CD4-positive, alpha-beta memory T cell (primary cell): ENCODE measurements at regions not wholly inside any gene's neighbourhood (a gene's known extent, or its start where the extent isn't known, plus 50 kb on each side); places are given as distances from the start of the nearest gene placed in this dataset.

ENCODE experiments used
- CTCF ChIA-PET: fragments of 350-600 bp; sonication (Branson Sonifier 250); formaldehyde crosslinking; loops from one replicate; lab custom pipeline; 2021; ENCODE audit warnings: inconsistent platforms; ENCODE audit not compliant: partially characterized antibody; lab: Charles Lee
- POLR2A ChIA-PET: fragments of 350-600 bp; sonication (Branson Sonifier 250); formaldehyde crosslinking; loops from one replicate; lab custom pipeline; 2021; ENCODE audit not compliant: partially characterized antibody; lab: Charles Lee
- DNase-seq, 5 donors: peaks; one replicate each; pipeline versions ENCODE4 v3.0.0 to v3.0.0-alpha.2; 2020 to 2022; ENCODE audit warnings: mixed read lengths in 1 of 5
- H3K27ac ChIP-seq: one replicate; pipeline ENCODE4 v1.7.0; 2013; ENCODE audit warnings: low read depth, low read length
- H3K27me3 ChIP-seq: 2 replicates; pipeline ENCODE4 v1.7.0; 2013; ENCODE audit warnings: mild to moderate bottlenecking, low read length, moderate library complexity; ENCODE audit not compliant: insufficient read depth
- H3K36me3 ChIP-seq: 2 replicates; pipeline ENCODE4 v1.7.0; 2013; ENCODE audit warnings: mild to moderate bottlenecking, low read length, moderate library complexity; ENCODE audit not compliant: insufficient read depth
- H3K4me1 ChIP-seq: 2 replicates; pipeline ENCODE4 v1.7.0; 2013; ENCODE audit warnings: mild to moderate bottlenecking, low read length, moderate library complexity; ENCODE audit not compliant: insufficient read depth
- H3K4me3 ChIP-seq, 2 donors: one replicate each; pipeline ENCODE4 v1.7.0; 2013; ENCODE audit warnings: low read length in 2 of 2, mild to moderate bottlenecking in 1 of 2
- H3K9me3 ChIP-seq, 2 donors: one replicate each; pipeline ENCODE4 v1.7.0; 2013; ENCODE audit warnings: low read length in 2 of 2, control low read depth in 1 of 2; ENCODE audit not compliant: control insufficient read depth in 1 of 2
- H3K27ac Mint-ChIP-seq, 7 donors: one replicate each; pipeline ENCODE4 v1.8.0; 2020 to 2021; ENCODE audit warnings: mixed read lengths in 7 of 7, mild to moderate bottlenecking in 6 of 7, inconsistent platforms in 3 of 7, moderate library complexity in 3 of 7
- H3K27me3 Mint-ChIP-seq, 2 donors: one replicate each; pipeline ENCODE4 v1.8.0; 2020 to 2021; ENCODE audit warnings: mixed read lengths in 2 of 2
- H3K36me3 Mint-ChIP-seq, 2 donors: one replicate each; pipeline ENCODE4 v1.8.0; 2020 to 2021; ENCODE audit warnings: mixed read lengths in 2 of 2, inconsistent platforms in 1 of 2, mild to moderate bottlenecking in 1 of 2
- H3K4me1 Mint-ChIP-seq, 4 donors: one replicate each; pipeline ENCODE4 v1.8.0; 2020 to 2021; ENCODE audit warnings: mixed read lengths in 4 of 4, mild to moderate bottlenecking in 1 of 4
- H3K4me3 Mint-ChIP-seq, 8 donors: one replicate each; pipeline ENCODE4 v1.8.0; 2020 to 2021; ENCODE audit warnings: mixed read lengths in 8 of 8, mild to moderate bottlenecking in 7 of 8, moderate library complexity in 6 of 8, inconsistent platforms in 3 of 8
- H3K9me3 Mint-ChIP-seq, 8 donors: one replicate each; pipeline ENCODE4 v1.8.0; 2020 to 2021; ENCODE audit warnings: mixed read lengths in 8 of 8, mild to moderate bottlenecking in 5 of 8, inconsistent platforms in 3 of 8, moderate library complexity in 1 of 8
- intact Hi-C: fragments of 100-400 bp; cut with micrococcal nuclease; formaldehyde crosslinking; loops from one replicate; pipeline ENCODE4 v1.15.1; 2023

- Histone ChIP-seq H3K4me3 (no peak overlapping the region), H3K4me1 (no peaks in the 10 kb centered on the region), H3K27me3 (no peaks in the 10 kb centered on the region), H3K36me3 (no peaks in the 10 kb centered on the region), H3K27ac (no peak overlapping the region), H3K9me3 (peaks cover 0 to 3% of the 10 kb centered on the region in 2 donors)
- Mint-ChIP-seq H3K9me3 (peaks cover 0 to 2% (median 0%) of the 10 kb centered on the region in 8 donors), H3K4me1 (no peaks in the 10 kb centered on the region), H3K27me3 (peaks cover 0 to 5% of the 10 kb centered on the region in 2 donors), H3K27ac (no peak overlapping the region), H3K4me3 (no peak overlapping the region), H3K36me3 (no peaks in the 10 kb centered on the region)
- no peak for DNase-seq
- POLR2A ChIA-PET: no interaction called here
- CTCF ChIA-PET: no interaction called here
- intact Hi-C loops: no loop called here
These were observed 167.6 kb downstream of the OTUD1 start for GRCh38 chr10:23606456-23606855.

DNA sequence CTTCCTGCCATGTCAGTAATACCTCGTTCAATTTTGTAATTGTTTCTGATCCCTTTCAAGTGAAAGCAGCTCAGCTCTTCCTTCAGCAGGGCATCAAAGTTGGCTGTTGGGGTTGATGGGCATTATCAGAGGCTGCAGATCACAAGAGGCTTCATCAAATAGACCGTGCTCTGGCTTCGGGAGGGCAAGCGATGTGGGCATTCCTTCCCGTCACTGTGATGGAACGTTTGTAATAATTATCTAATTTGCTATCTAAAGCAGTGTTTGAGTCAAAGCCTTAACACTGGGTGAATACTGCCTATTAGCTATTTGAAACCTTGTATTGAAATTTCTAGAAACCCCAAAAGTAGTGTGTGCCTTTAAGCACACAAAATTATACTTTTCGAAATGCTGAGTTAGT lies 170.1 kb downstream of the OTUD1 start:
- intact Hi-C loops: no loop called here
- no peaks in the 10 kb centered on the region for H3K27me3 ChIP-seq
- ChIA-PET POLR2A (no interaction called here), CTCF (no interaction called here)
- H3K9me3 Mint-ChIP-seq: peaks cover 0 to 1% (median 0%) of the 10 kb centered on the region in 8 donors
- H3K4me1 Mint-ChIP-seq: no peaks in the 10 kb centered on the region
- H3K27ac ChIP-seq: no peak overlapping the region
- H3K4me3 ChIP-seq: no peak overlapping the region
- no peak overlapping the region for H3K27ac Mint-ChIP-seq
- H3K9me3 ChIP-seq: peaks cover 0 to 3% of the 10 kb centered on the region in 2 donors
- H3K4me3 Mint-ChIP-seq: no peak overlapping the region
- peaks cover 1 to 5% of the 10 kb centered on the region in 2 donors for H3K27me3 Mint-ChIP-seq
- DNase-seq: no peak
- no peaks in the 10 kb centered on the region for H3K4me1 ChIP-seq
- no peaks in the 10 kb centered on the region for H3K36me3 ChIP-seq
- H3K36me3 Mint-ChIP-seq: no peaks in the 10 kb centered on the region

DNA sequence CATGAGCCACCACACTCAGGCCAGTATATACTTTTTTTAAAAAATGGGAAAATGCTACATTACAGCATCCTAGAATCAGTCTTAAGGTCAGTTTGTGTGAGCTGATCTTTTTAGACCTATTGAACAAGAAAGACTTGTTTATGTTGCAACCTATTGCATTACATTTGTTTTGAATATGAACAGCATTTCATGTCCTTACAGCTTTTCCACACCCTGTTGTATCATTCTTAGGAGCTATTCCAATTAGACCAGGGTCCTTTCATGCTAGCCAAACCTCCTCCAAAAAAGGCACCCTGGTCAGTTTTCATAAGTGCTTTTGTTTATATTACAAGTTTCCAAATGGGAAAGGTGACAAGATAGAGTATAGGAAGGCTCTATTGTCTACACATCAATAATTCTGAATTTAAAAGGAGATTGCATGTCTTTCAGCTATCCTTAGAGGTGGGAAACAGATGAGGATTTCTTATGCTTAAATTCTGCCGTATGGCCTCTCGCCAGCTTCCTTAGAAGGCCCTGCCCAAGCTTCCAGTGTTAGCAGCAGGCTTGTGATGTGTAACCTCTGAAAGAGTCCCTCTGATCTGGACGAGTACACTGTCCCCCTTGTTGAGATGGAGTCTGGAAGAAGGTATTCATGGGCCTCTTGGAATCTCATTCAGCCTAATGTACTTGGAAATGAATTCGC lies 171.9 kb downstream of the OTUD1 start:
- Mint-ChIP-seq H3K36me3 (no peaks in the 10 kb centered on the region), H3K27ac (no peak overlapping the region), H3K9me3 (peaks cover 0 to 1% (median 0%) of the 10 kb centered on the region in 8 donors), H3K4me1 (no peaks in the 10 kb centered on the region), H3K27me3 (peaks cover 3 to 4% of the 10 kb centered on the region in 2 donors), H3K4me3 (no peak overlapping the region)
- Histone ChIP-seq H3K36me3 (no peaks in the 10 kb centered on the region), H3K4me1 (no peaks in the 10 kb centered on the region), H3K4me3 (no peak overlapping the region), H3K27me3 (no peaks in the 10 kb centered on the region), H3K9me3 (peaks cover 0 to 3% of the 10 kb centered on the region in 2 donors), H3K27ac (no peak overlapping the region)
- ChIA-PET CTCF (no interaction called here), POLR2A (no interaction called here)
- DNase-seq: no peak
- intact Hi-C loops: no loop called here

DNA sequence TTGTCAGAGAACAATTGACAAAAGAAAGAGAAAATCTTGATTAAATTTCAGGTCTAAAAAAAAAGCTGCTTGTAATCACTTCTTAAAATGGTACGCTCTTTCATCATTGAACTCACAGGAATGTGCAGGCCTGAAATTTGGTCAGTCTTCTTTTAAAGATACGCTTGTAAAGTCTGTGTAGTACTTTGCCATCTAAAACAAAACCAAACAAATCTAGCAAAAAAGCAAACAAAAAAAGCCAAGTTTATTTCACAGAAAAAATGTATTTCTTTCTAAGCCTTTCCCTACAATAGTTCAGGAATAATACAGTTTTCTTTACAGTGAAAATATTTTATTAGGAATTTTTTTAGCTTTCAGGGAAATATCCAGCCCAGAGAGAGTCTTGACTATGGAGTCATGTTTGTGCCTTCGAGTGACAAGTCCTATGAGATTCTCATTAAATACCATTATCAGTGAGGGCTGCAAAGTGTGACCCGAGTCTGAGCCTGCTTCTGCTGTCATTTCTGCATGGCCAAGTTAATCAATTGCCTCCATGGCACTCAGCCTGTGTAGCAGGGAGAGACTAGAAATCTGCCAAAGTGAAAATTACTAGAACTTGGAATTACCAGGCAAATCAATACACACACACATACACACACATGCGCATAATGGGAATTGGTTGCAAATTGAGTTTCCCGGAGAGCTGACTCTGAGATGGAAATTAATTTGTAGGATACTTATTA lies 172.6 kb downstream of the OTUD1 start:
- CTCF ChIA-PET: no interaction called here
- Histone ChIP-seq H3K27ac (no peak overlapping the region), H3K27me3 (no peaks in the 10 kb centered on the region), H3K9me3 (peaks cover 0 to 3% of the 10 kb centered on the region in 2 donors), H3K4me1 (no peaks in the 10 kb centered on the region), H3K36me3 (no peaks in the 10 kb centered on the region), H3K4me3 (no peak overlapping the region)
- H3K27ac Mint-ChIP-seq: no peak overlapping the region
- no peaks in the 10 kb centered on the region for H3K4me1 Mint-ChIP-seq
- H3K9me3 Mint-ChIP-seq: peaks cover 0 to 1% (median 0%) of the 10 kb centered on the region in 8 donors
- peaks cover 3 to 5% of the 10 kb centered on the region in 2 donors for H3K27me3 Mint-ChIP-seq
- no peaks in the 10 kb centered on the region for H3K36me3 Mint-ChIP-seq
- DNase-seq: no peak
- intact Hi-C loops: no loop called here
- POLR2A ChIA-PET: no interaction called here
- no peak overlapping the region for H3K4me3 Mint-ChIP-seq

- H3K9me3 Mint-ChIP-seq: peaks cover 0 to 1% (median 0%) of the 10 kb centered on the region in 8 donors
- no peak overlapping the region for H3K4me3 ChIP-seq
- no peaks in the 10 kb centered on the region for H3K36me3 Mint-ChIP-seq
- no peaks in the 10 kb centered on the region for H3K4me1 Mint-ChIP-seq
- DNase-seq: no peak
- no peak overlapping the region for H3K27ac Mint-ChIP-seq
- no peak overlapping the region for H3K27ac ChIP-seq
- H3K4me1 ChIP-seq: no peaks in the 10 kb centered on the region
- no peaks in the 10 kb centered on the region for H3K27me3 ChIP-seq
- peaks cover 0 to 5% of the 10 kb centered on the region in 2 donors for H3K27me3 Mint-ChIP-seq
- H3K36me3 ChIP-seq: no peaks in the 10 kb centered on the region
- H3K4me3 Mint-ChIP-seq: no peak overlapping the region
- POLR2A ChIA-PET: no interaction called here
- CTCF ChIA-PET: no interaction called here
- intact Hi-C loops: no loop called here
- H3K9me3 ChIP-seq: peaks cover 0 to 3% of the 10 kb centered on the region in 2 donors
These were observed 175.0 kb downstream of the OTUD1 start for GRCh38 chr10:23613900-23614299.

DNA sequence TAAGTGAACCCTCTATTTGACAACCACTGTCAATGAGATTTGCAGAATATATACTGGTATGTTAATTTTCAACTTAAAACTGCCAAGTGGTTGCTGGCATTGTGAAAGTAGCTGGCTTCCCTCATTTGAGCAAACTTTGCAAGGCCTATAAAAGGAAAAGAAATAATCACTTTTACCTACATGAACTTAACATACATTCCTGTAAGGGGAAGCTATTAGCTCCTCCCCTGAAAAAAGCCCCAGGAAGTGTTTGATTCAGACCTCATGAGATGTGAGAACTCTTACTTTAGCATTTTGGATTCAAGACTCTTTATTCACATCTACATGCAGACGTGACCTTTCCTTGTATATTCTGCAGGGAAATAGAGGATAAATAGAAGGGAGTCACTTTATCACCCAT lies 175.6 kb downstream of the OTUD1 start:
- H3K36me3 Mint-ChIP-seq: no peaks in the 10 kb centered on the region
- H3K27me3 Mint-ChIP-seq: peaks cover 0 to 5% of the 10 kb centered on the region in 2 donors
- no peak overlapping the region for H3K27ac Mint-ChIP-seq
- POLR2A ChIA-PET: no interaction called here
- no peak overlapping the region for H3K4me3 Mint-ChIP-seq
- intact Hi-C loops: no loop called here
- no peak overlapping the region for H3K4me3 ChIP-seq
- peaks cover 0 to 1% (median 0%) of the 10 kb centered on the region in 8 donors for H3K9me3 Mint-ChIP-seq
- H3K9me3 ChIP-seq: peaks cover 0 to 3% of the 10 kb centered on the region in 2 donors
- DNase-seq: no peak
- H3K4me1 Mint-ChIP-seq: no peaks in the 10 kb centered on the region
- H3K27me3 ChIP-seq: no peaks in the 10 kb centered on the region
- H3K27ac ChIP-seq: no peak overlapping the region
- H3K36me3 ChIP-seq: no peaks in the 10 kb centered on the region
- CTCF ChIA-PET: interaction anchor here (0.7 kb wide), 1 partner anchor 662 kb away, joined by 3 read pairs; no protein-coding TSS in a partner anchor
- no peaks in the 10 kb centered on the region for H3K4me1 ChIP-seq

DNA sequence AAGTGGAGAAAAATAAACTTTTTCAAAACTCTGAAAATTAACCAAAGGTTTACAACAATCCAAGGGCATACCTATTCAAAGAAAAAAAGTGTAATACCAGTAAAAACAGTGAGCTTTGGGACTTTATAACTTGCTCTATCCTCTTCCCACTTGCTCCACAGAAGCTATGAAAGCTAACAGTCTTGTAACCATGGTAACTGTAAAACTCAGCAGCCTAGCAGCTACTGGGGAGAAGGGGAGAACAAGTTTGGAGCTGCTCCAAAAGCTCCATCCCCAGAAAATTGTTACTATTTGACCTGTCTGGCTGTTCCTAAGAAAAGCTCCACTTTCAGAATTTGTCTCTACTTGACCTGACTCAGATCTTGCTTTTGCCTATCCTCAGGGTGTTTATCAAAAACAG lies 191.5 kb downstream of the OTUD1 start:
- peaks cover 0 to 4% of the 10 kb centered on the region in 2 donors for H3K27me3 Mint-ChIP-seq
- POLR2A ChIA-PET: no interaction called here
- Histone ChIP-seq H3K4me1 (no peaks in the 10 kb centered on the region), H3K27me3 (no peaks in the 10 kb centered on the region), H3K36me3 (no peaks in the 10 kb centered on the region), H3K4me3 (no peak overlapping the region), H3K27ac (no peak overlapping the region), H3K9me3 (no peaks in the 10 kb centered on the region)
- intact Hi-C loops: no loop called here
- no peaks in the 10 kb centered on the region for H3K36me3 Mint-ChIP-seq
- no peak overlapping the region for H3K4me3 Mint-ChIP-seq
- DNase-seq: no peak
- CTCF ChIA-PET: interaction anchor here (1.6 kb wide), 1 partner anchor 26 kb away, joined by 4 read pairs; no protein-coding TSS in a partner anchor
- peaks cover 0 to 27% (median 10%) of the 10 kb centered on the region in 8 donors for H3K9me3 Mint-ChIP-seq
- H3K4me1 Mint-ChIP-seq: no peaks in the 10 kb centered on the region
- no peak overlapping the region for H3K27ac Mint-ChIP-seq
